Skeletal muscle satellite cell (primary cell): ENCODE measurements at regions not wholly inside any gene's neighbourhood (a gene's known extent, or its start where the extent isn't known, plus 50 kb on each side); places are given as distances from the start of the nearest gene placed in this dataset.

Source experiments
- H3K27me3 ChIP-seq: 2 replicates; pipeline ENCODE4 v1.7.0; 2013; ENCODE audit warnings: low read length; ENCODE audit not compliant: control insufficient read depth, insufficient read depth
- H3K36me3 ChIP-seq: 2 replicates; pipeline ENCODE4 v1.7.0; 2013; ENCODE audit warnings: mild to moderate bottlenecking, control low read depth, low read length; ENCODE audit not compliant: insufficient read depth
- H3K4me1 ChIP-seq: 2 replicates; pipeline ENCODE4 v1.7.0; 2013; ENCODE audit warnings: low read length; ENCODE audit not compliant: control insufficient read depth, insufficient read depth
- H3K4me2 ChIP-seq: 2 replicates; pipeline ENCODE4 v1.7.0; 2013; ENCODE audit warnings: mild to moderate bottlenecking, low read length
- H3K4me3 ChIP-seq: 2 replicates; pipeline ENCODE4 v1.7.0; 2013; ENCODE audit warnings: low read length
- H3K9ac ChIP-seq: 2 replicates; pipeline ENCODE4 v1.7.0; 2013; ENCODE audit warnings: mild to moderate bottlenecking, low read depth, low read length, moderate library complexity
- H3K9me3 ChIP-seq: replicated peaks from 2 replicates; pipeline ENCODE4 v1.7.0; 2013; ENCODE audit warnings: mild to moderate bottlenecking, control low read depth, low read length

DNA sequence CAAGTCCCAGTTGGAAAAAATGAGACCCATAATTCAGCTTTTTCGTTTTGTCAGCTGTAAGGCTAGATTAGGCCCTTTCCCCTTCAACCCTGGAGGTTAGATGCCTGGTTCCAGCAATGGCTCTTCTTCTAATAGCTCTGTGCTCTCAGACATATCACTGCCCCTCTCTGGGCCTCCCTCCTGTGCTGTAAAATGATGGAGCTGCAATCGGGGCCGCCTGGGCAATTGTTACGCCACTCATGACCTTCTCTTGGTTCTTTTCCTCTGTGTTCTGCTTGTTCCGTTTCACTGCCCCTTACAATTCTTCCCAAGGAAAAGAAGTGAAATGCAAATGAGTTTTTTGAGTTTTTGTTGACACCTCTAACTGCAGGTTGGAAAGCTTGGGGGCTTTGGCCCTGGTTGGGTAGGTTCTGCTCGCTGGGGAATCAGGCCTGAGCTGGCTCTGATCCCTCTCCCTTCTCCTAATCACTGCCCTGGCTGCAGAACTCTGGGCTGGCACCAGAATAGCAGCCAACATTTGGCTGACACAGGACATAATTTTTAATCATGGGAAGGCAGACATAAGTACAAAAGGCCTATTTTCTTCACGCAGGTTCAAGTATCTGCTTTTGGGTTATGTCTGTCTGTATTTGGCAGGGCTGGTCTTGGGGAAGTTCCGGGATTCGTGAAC, 110.9 kb downstream of the FOXD1 start:
- Histone ChIP-seq H3K4me2 (peak overlapping the region; percentile 62), H3K9me3 (no peaks in the 10 kb centered on the region), H3K27me3 (no peaks in the 10 kb centered on the region), H3K9ac (peak overlapping the region; percentile 39), H3K4me1 (peaks cover 19% of the 10 kb centered on the region), H3K4me3 (peak overlapping the region; percentile 39), H3K36me3 (no peaks in the 10 kb centered on the region)

DNA sequence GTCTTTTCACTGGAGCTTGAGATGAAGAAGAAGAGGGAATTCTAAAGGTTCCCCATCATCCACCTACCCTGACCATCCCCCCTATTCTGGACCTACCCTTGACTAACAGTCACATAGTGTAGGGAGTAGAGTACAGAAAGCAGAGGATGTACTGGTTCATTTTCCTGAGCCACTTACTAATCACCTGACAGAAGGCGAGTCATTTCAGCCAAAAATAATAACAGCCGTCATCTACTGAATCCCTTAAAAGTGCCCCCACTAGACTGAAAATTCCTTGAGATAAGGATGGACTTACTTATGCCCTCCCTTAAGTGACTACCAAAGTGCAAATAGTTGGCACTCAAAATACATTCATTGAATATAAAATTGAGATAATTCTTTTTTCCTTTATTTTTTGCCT, 112.2 kb downstream of the FOXD1 start:
- Histone ChIP-seq H3K27me3 (no peaks in the 10 kb centered on the region), H3K36me3 (no peaks in the 10 kb centered on the region), H3K4me2 (no peak overlapping the region), H3K9me3 (no peaks in the 10 kb centered on the region), H3K9ac (no peak overlapping the region), H3K4me1 (peaks cover 19% of the 10 kb centered on the region), H3K4me3 (no peak overlapping the region)

DNA sequence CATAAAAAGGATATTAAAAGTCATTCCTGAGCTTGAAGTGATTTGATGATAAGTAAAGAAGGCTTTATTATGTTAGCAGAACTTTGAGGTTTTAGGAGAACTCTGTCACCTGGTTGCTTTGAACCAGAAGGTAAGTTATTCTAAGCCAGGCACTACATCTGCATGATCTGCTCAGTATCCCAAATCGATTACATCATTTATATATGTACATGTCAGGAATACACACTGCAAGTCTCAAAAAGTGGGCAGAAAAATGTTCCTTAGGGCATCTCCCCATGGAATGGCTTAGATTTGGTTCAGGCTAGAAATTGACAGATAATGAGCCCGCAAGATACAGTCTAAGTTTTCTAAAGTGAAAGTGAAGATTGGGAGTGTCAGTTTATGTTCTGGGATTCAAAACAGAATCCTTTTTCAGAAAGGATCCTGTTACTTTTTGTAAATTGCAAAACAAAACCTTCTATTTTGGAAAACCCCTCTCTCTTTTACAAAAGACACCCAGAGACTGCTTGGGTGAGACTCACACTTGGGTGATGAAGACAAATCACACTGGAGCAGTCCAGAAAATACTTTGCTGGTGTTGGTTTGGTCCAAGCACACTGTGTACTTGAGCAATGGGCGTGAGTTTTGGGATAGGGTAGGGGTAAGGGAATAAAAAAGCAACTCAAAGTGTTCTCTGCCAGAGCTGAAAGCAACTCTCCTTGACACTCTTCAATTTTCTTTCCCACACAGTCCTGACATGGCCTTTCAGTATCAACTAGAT, 114.5 kb downstream of the FOXD1 start:
- H3K36me3 ChIP-seq: no peaks in the 10 kb centered on the region

DNA sequence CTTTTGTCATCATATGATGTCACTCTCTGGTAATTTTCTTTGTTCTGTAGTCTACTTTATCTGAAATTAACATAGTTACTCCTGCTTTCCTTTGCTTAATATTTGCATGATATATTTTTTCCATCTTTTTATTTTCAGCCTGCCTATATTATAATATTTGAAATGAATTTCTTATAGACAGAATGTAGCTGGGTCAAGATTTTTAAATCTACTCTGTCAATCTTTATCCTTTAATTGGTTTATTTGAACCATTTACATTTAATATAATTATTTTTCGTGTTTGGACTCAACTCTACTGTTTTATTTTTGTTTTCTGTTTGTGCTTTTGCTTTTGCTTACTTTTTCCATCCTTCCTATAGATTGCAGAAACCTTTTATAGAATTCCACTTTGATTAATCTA, 118.0 kb downstream of the FOXD1 start:
- no peak overlapping the region for H3K4me2 ChIP-seq
- H3K27me3 ChIP-seq: no peaks in the 10 kb centered on the region
- H3K4me1 ChIP-seq: peaks cover 12% of the 10 kb centered on the region
- H3K36me3 ChIP-seq: no peaks in the 10 kb centered on the region
- no peaks in the 10 kb centered on the region for H3K9me3 ChIP-seq
- no peak overlapping the region for H3K9ac ChIP-seq
- no peak overlapping the region for H3K4me3 ChIP-seq

More for the DNA sequence above, 114.5 kb downstream of the FOXD1 start:
- peaks cover 19% of the 10 kb centered on the region for H3K4me1 ChIP-seq
- no peak overlapping the region for H3K9ac ChIP-seq
- H3K9me3 ChIP-seq: no peaks in the 10 kb centered on the region
- H3K4me3 ChIP-seq: no peak overlapping the region
- H3K4me2 ChIP-seq: no peak overlapping the region
- no peaks in the 10 kb centered on the region for H3K27me3 ChIP-seq

DNA sequence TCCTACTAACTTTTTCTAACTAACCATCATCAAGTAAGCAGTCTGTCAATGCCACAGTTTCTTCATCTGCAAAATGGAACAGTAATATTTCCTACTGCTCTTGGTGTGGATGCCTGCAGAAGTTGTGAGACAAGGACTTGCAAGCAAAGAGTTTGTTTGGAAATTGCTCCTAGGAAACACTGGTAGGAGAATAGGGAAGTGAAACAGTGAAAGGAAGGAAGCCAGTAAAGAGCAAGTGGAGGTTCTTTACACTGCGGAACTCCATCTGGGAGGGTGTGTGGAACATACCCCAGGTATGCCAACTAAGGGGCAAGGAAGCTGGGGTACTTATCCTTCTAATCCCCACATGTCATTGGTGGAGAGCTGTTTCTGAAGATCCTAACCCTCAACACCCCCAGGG, 119.9 kb downstream of the FOXD1 start:
- Histone ChIP-seq H3K36me3 (no peaks in the 10 kb centered on the region), H3K9ac (no peak overlapping the region), H3K27me3 (no peaks in the 10 kb centered on the region), H3K9me3 (no peaks in the 10 kb centered on the region), H3K4me2 (no peak overlapping the region), H3K4me1 (peaks cover 12% of the 10 kb centered on the region), H3K4me3 (no peak overlapping the region)

DNA sequence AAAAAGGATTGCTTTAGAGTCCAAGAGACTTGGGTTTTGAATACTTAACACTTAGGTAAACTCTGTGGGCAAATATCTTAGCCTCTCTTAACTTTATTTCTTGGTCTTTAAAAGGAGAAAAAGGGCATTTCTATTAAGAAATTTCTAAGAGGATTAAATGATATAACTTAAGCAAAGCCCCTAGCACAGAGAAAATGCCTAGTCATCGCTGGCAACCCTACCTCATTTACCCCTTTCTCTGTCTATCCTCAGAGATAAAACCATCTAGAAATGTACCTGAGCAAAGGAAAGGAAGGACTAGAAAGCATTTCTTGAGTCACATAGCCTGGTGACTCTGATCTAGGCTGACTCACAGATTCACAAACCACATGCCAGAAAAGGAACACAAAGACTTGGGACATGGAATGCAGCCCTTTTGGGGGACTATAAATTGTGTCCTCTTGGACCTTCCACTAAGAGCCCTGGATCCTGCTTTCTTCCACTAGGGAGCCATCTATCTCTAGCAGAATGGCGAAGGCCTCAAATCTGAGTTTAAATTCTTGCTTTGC, 120.6 kb downstream of the FOXD1 start:
- Histone ChIP-seq H3K27me3 (no peaks in the 10 kb centered on the region), H3K9ac (no peak overlapping the region)

DNA sequence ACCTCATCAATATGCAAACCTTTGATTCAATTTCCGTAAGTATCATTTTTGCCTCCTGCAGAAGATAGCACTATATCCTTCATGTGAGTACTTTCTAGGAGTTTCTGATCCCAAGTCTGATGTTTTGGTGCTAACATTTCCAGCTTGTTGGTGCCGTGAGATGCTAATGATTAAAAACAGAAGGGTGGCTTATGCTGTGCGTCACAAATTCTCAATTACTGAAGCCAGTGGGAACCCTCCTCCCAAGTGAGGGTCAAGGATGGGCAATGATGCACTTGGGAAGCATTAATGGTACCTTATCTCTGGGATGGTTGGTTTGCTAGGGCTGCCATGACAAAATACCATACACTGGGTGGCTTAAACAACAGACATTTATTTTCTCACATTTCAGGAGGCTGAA, 123.0 kb downstream of the FOXD1 start:
- Histone ChIP-seq H3K9ac (no peak overlapping the region), H3K9me3 (no peaks in the 10 kb centered on the region), H3K4me1 (peaks cover 25% of the 10 kb centered on the region), H3K4me2 (no peak overlapping the region), H3K36me3 (no peaks in the 10 kb centered on the region), H3K27me3 (no peaks in the 10 kb centered on the region), H3K4me3 (no peak overlapping the region)

More for the DNA sequence above, 120.6 kb downstream of the FOXD1 start:
- Histone ChIP-seq H3K9me3 (no peaks in the 10 kb centered on the region), H3K4me3 (no peak overlapping the region), H3K4me2 (no peak overlapping the region), H3K4me1 (peaks cover 12% of the 10 kb centered on the region), H3K36me3 (no peaks in the 10 kb centered on the region)

DNA sequence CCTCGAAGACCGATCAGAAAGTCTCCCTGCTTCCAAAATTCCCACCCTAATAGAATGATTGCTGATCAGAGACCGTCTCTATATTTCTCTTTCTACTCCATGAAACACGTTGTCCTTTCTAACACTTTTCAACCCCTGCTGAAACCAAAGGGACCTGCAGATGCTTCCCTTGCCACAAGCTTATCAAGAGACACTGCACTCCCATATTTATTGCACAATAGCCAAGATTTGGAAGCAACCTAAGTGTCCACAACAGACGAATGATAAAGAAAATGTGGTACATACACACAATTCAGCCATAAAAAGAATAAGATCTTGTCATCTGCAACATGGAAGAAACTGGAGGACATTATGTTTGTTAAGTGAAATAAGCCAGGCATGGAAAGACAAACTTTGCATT, 125.1 kb downstream of the FOXD1 start:
- Histone ChIP-seq H3K9ac (no peak overlapping the region), H3K4me3 (no peak overlapping the region), H3K27me3 (no peaks in the 10 kb centered on the region), H3K4me1 (peaks cover 22% of the 10 kb centered on the region), H3K36me3 (no peaks in the 10 kb centered on the region), H3K4me2 (no peak overlapping the region), H3K9me3 (no peaks in the 10 kb centered on the region)

DNA sequence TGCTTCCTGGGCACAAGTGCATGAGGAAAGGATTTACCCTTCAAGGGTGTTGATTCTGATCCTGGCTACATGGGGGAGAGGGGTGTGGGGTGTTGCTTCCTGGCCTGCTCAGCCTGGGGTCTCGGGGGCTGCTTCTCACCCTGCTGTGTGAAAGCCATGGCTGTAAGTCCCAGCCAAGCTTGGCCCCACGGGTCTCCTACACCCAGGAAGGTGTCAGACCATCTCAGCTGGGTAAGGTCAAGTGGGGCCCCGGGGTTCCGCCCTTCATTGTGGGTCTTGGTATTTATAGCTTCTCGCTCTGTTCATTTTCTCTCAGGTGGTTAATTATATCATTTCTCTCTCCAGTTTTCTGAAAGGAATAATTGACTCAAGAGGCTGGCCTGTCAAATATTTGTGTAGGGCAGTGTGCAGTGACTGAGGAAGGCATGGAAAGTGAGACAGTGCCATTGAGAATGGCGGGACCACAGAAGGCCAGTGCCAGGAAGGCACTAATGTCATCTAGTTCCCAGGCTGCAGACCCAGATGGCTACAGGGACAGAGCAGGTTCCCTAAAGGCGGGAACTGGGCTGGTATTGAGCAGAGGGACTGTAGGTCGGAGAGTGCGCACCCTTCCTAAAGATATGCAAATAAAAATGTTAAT, 126.0 kb downstream of the FOXD1 start:
- H3K9me3 ChIP-seq: no peaks in the 10 kb centered on the region
- peak overlapping the region; percentile 56 for H3K9ac ChIP-seq
- peaks cover 13% of the 10 kb centered on the region for H3K4me1 ChIP-seq
- no peak overlapping the region for H3K4me3 ChIP-seq
- H3K4me2 ChIP-seq: peak overlapping the region; percentile 53
- H3K27me3 ChIP-seq: no peaks in the 10 kb centered on the region
- no peaks in the 10 kb centered on the region for H3K36me3 ChIP-seq

DNA sequence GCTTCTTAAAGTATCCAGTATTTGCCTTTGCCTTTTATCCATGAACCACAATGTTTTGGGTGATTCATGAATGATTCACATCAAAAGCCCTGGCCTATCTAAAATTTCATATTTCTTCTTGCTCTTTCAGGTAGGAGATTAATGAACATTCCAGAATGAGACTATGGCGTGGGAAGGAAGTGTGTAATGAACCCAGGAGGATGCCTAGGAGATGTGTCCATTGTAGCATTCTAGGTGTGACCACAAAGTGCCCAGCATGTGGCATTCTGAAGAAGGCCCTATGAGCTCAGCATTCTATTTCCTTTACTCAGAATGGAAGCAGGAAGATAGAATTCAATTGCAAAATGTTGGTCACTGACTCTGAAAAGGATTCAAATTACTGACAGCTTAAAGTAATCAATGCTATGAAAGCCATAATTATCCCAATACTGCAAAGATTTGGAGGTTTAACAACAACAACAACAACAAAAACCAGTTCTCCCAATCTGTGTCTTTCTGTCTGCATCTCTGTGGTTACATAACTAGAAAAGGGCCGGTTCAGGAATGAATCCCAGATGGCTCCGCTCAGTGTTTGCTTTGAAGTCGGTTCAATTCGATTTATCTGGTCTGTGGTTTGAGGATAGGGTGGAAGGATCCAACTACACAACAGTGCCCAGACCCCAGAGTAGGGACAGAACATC, 126.7 kb downstream of the FOXD1 start:
- no peak overlapping the region for H3K4me3 ChIP-seq
- peak overlapping the region; percentile 53 for H3K4me2 ChIP-seq
- no peaks in the 10 kb centered on the region for H3K9me3 ChIP-seq
- H3K4me1 ChIP-seq: peaks cover 12% of the 10 kb centered on the region
- H3K27me3 ChIP-seq: no peaks in the 10 kb centered on the region
- peak overlapping the region; percentile 56 for H3K9ac ChIP-seq
- H3K36me3 ChIP-seq: no peaks in the 10 kb centered on the region

DNA sequence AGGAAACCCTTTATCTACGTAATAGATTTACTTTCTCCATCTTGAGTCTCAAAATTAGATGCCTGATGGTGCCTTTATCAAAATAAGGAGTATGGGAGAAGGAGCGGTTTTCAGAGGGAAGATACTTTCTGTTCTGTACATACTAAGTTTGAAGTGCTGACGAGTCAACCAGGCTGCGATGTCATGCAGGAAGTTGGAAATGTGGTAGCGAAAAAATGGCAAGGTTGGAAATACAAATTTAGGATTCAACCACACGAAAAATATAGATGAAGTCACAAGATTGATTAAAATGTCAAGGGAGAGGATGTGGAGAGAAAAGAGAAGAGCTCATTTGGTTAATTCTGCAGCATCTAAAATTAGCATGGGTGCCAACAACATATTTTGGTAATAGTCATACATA, 129.5 kb downstream of the FOXD1 start:
- Histone ChIP-seq H3K27me3 (no peaks in the 10 kb centered on the region), H3K4me2 (no peak overlapping the region), H3K4me3 (no peak overlapping the region), H3K9ac (no peak overlapping the region), H3K9me3 (no peaks in the 10 kb centered on the region), H3K4me1 (peaks cover 23% of the 10 kb centered on the region), H3K36me3 (no peaks in the 10 kb centered on the region)
